Adrenal gland (tissue), 5 donors: ENCODE measurements at regions not wholly inside any gene's neighbourhood (a gene's known extent, or its start where the extent isn't known, plus 50 kb on each side); places are given as distances from the start of the nearest gene placed in this dataset.

Experiments used
- CTCF ChIP-seq, 6 experiments: fragments of 450-650 bp in 4 of 6; fragments of 200-600 bp in 2 of 6; sonication (generic) in 1 of 6; IDR thresholded peaks; 1 replicate in 5 of 6; 2 replicates in 1 of 6; pipeline versions ENCODE4 v1.5.1 to v1.8.0; 2016 to 2021; ENCODE audit warnings: antibody characterized with exemption in 6 of 6, mild to moderate bottlenecking in 2 of 6, moderate library complexity in 1 of 6
- POLR2A ChIP-seq, 2 donors: fragments of 450-650 bp; IDR thresholded peaks; one replicate each; pipeline ENCODE4 v1.6.1; 2017; ENCODE audit warnings: antibody characterized with exemption in 2 of 2, mild to moderate bottlenecking in 2 of 2, moderate library complexity in 1 of 2
- donor health status: DM: no; HTN: no; CAD: no.

- TF ChIP-seq CTCF (IDR thresholded peaks at IDR 0.05), result no peak
- TF ChIP-seq POLR2A (IDR thresholded peaks at IDR 0.05), result no peak
Observed at GRCh38 chr17:77796176-77796860, 162.2 kb upstream of the TNRC6C start.
